GM06990 (cell line): ENCODE measurements at regions not wholly inside any gene's neighbourhood (a gene's known extent, or its start where the extent isn't known, plus 50 kb on each side); places are given as distances from the start of the nearest gene placed in this dataset.

ENCODE experiments used
- DNase-seq: peaks from one replicate; pipeline ENCODE4 v3.0.0-alpha.2; 2011; ENCODE audit not compliant: insufficient read length; ENCODE audit errors: extremely low read depth
- H3K27me3 ChIP-seq: replicated peaks from 2 replicates; pipeline ENCODE4 v1.6.0; 2011; ENCODE audit warnings: low read length; ENCODE audit not compliant: control insufficient read depth, insufficient read depth
- H3K36me3 ChIP-seq: 2 replicates; pipeline ENCODE4 v1.5.1; 2011; ENCODE audit warnings: low read length; ENCODE audit not compliant: control insufficient read depth, insufficient read depth
- H3K4me3 ChIP-seq: replicated peaks from 2 replicates; pipeline ENCODE4 v1.5.1; 2011; ENCODE audit warnings: low read depth, mild to moderate bottlenecking, control low read depth, low read length
- CTCF ChIP-seq: IDR thresholded peaks from 2 replicates; pipeline ENCODE4 v1.5.1; 2011; ENCODE audit warnings: low read length, control low read depth, mild to moderate bottlenecking, inconsistent platforms; ENCODE audit not compliant: insufficient read depth, poor library complexity, severe bottlenecking

- Histone ChIP-seq H3K36me3 (no peaks in the 10 kb centered on the region), H3K27me3 (no peaks in the 10 kb centered on the region), H3K4me3 (no peak overlapping the region)
- TF ChIP-seq CTCF = no peak
- DNase-seq = no peak
Observed at GRCh38 chr21:35540950-35541638, 492.0 kb upstream of the RUNX1 start.

GRCh38 chr21:35538386-35538785 is 489.3 kb upstream of the RUNX1 start:
- no peaks in the 10 kb centered on the region for H3K36me3 ChIP-seq
- no peak for DNase-seq
- H3K27me3 ChIP-seq = no peaks in the 10 kb centered on the region
- no peak overlapping the region for H3K4me3 ChIP-seq
- no peak for TF ChIP-seq CTCF

- no peak for DNase-seq
- no peak for TF ChIP-seq CTCF
- H3K36me3 ChIP-seq = no peaks in the 10 kb centered on the region
- H3K27me3 ChIP-seq = no peaks in the 10 kb centered on the region
- no peak overlapping the region for H3K4me3 ChIP-seq
Observed at GRCh38 chr21:35537604-35538003, 488.5 kb upstream of the RUNX1 start.

GRCh38 chr21:35533893-35534292 is 484.8 kb upstream of the RUNX1 start:
- Histone ChIP-seq H3K36me3 (no peaks in the 10 kb centered on the region), H3K27me3 (no peaks in the 10 kb centered on the region), H3K4me3 (no peak overlapping the region)
- TF ChIP-seq CTCF = no peak
- no peak for DNase-seq

- no peaks in the 10 kb centered on the region for H3K36me3 ChIP-seq
- H3K27me3 ChIP-seq = no peaks in the 10 kb centered on the region
- no peak for TF ChIP-seq CTCF
- no peak for DNase-seq
- no peak overlapping the region for H3K4me3 ChIP-seq
Observed at GRCh38 chr21:35530766-35531165, 481.7 kb upstream of the RUNX1 start.
